Heart left ventricle (tissue), 13 donors: ENCODE measurements at regions not wholly inside any gene's neighbourhood (a gene's known extent, or its start where the extent isn't known, plus 50 kb on each side); places are given as distances from the start of the nearest gene placed in this dataset.

ENCODE experiments used
- POLR2A ChIP-seq, 2 donors: fragments of 450-650 bp; IDR thresholded peaks; one replicate each; pipeline ENCODE4 v1.6.1; 2017; ENCODE audit warnings: antibody characterized with exemption in 2 of 2, mild to moderate bottlenecking in 2 of 2, moderate library complexity in 2 of 2
- TF ChIP-seq, protein P1 (sequence below), 12 donors: fragments of 200-600 bp; sonication (generic) in 4 of 12; IDR thresholded peaks; one replicate each; pipeline versions ENCODE4 v1.5.0 to v1.8.0; 2018 to 2022; ENCODE audit warnings: antibody characterized with exemption in 12 of 12, mild to moderate bottlenecking in 5 of 12
- donor health status: ischemic (EF 13 %, LVEDD 7.1; RV severe dilation, severe dysfunction).
- donor health status: DM: no; HTN: yes; CAD: no.
- donor health status: DM: no; HTN: no; CAD: no.
- donor health status: ischemic (EF 25% LVEDD 6.9; RV normal size, moderate dysfunction).
- donor health status: ischemic (EF 25% LVEDD 5.7; RV mildly dilated, moderate dysfunction).
- donor health status: ischemic (EF 35%, LVEDD 5.7; RV mildly dilated, moderate dysfunction).
- donor health status: nonischemic (EF 11% LVEDD 7.7; RV severe dilation, severe dysfunction).
- donor health status: DM: yes; HTN: yes; CAD: no.
- donor health status: PGD.
- donor health status: ischemic (EF 29% LVEDD 5.4; RV normal size, mild dysfunction).
- donor health status: nonischemic (EF 23%, LVEDD 6.1; RV moderate dilation, normal function).

DNA sequence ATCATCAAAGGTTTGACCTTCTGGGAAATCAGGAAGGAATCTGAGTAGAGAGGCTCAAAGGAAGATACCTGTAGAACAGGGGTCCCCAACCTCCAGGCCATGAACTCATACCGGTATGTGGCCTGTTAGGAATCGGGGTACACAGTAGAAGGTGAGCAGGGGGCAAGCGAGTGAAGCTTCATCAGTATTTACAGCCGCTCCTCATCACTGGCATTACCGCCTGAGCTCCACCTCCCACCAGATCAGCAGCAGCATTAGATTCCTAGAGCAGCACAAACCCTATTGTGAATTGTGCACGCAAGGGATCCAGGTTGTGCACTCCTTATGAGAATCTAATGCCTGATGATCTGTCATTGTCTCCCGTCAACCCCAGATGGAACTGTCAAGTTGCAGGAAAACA, 158.5 kb upstream of the CACNA2D1 start:
- TF ChIP-seq, protein P1, sequence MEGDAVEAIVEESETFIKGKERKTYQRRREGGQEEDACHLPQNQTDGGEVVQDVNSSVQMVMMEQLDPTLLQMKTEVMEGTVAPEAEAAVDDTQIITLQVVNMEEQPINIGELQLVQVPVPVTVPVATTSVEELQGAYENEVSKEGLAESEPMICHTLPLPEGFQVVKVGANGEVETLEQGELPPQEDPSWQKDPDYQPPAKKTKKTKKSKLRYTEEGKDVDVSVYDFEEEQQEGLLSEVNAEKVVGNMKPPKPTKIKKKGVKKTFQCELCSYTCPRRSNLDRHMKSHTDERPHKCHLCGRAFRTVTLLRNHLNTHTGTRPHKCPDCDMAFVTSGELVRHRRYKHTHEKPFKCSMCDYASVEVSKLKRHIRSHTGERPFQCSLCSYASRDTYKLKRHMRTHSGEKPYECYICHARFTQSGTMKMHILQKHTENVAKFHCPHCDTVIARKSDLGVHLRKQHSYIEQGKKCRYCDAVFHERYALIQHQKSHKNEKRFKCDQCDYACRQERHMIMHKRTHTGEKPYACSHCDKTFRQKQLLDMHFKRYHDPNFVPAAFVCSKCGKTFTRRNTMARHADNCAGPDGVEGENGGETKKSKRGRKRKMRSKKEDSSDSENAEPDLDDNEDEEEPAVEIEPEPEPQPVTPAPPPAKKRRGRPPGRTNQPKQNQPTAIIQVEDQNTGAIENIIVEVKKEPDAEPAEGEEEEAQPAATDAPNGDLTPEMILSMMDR (IDR thresholded peaks at IDR 0.05) = no peak
- no peak for TF ChIP-seq POLR2A (IDR thresholded peaks at IDR 0.05)
